ENCODE measurements at regions not wholly inside any gene's neighbourhood (a gene's known extent, or its start where the extent isn't known, plus 50 kb on each side); places are given as distances from the start of the nearest gene placed in this dataset.

DNA sequence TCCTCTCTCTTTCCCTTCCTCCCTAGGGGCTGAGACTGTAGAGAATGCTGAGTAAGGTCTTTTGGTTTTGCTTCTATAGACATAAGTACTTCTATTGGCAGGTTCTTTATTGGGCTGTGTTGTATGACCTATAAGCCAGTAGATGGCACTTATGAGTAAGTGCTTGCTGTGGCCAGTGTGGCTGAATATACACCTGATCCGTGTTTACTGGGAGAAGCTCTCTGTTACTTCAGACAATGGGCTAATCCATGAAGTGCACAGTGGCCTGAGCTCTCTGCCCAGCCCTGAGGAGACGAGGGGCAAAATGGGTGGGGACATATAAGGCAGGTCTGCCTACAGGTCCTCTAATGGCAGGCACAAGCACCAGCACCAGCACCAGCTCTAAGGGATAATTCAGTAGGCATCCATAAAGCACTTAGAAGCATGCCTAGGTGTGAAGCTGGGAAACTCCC is 610.3 kb downstream of the RNF144B start:
- no peak for TF ChIP-seq POLR2A (IDR thresholded peaks at IDR 0.05)
- TF ChIP-seq, protein P1, sequence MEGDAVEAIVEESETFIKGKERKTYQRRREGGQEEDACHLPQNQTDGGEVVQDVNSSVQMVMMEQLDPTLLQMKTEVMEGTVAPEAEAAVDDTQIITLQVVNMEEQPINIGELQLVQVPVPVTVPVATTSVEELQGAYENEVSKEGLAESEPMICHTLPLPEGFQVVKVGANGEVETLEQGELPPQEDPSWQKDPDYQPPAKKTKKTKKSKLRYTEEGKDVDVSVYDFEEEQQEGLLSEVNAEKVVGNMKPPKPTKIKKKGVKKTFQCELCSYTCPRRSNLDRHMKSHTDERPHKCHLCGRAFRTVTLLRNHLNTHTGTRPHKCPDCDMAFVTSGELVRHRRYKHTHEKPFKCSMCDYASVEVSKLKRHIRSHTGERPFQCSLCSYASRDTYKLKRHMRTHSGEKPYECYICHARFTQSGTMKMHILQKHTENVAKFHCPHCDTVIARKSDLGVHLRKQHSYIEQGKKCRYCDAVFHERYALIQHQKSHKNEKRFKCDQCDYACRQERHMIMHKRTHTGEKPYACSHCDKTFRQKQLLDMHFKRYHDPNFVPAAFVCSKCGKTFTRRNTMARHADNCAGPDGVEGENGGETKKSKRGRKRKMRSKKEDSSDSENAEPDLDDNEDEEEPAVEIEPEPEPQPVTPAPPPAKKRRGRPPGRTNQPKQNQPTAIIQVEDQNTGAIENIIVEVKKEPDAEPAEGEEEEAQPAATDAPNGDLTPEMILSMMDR (IDR thresholded peaks at IDR 0.05): peak; percentile 37 to 77 (median 67)
